NB4 (cell line): ENCODE measurements at regions not wholly inside any gene's neighbourhood (a gene's known extent, or its start where the extent isn't known, plus 50 kb on each side); places are given as distances from the start of the nearest gene placed in this dataset.

ENCODE experiments used
- DNase-seq: peaks from one replicate; pipeline ENCODE4 v3.0.0; 2010; ENCODE audit warnings: low read depth
- H3K4me3 ChIP-seq: one replicate; pipeline ENCODE4 v1.5.1; 2011; ENCODE audit warnings: mild to moderate bottlenecking, low read depth, low read length, moderate library complexity
- CTCF ChIP-seq: IDR thresholded peaks from one replicate; pipeline ENCODE4 v1.5.1; 2012; ENCODE audit warnings: low read depth, low read length
- MYC ChIP-seq: IDR thresholded peaks from 2 replicates; pipeline ENCODE4 v1.6.1; 2011; ENCODE audit warnings: low read depth, low read length
- POLR2A ChIP-seq: IDR thresholded peaks from 2 replicates; pipeline ENCODE4 v1.6.1; 2011; ENCODE audit warnings: mild to moderate bottlenecking; ENCODE audit not compliant: insufficient read length; ENCODE audit errors: extremely low read depth
- TF ChIP-seq, protein P1 (sequence below): IDR thresholded peaks from 2 replicates; pipeline ENCODE4 v1.6.1; 2011; ENCODE audit warnings: low read depth, low read length

DNA sequence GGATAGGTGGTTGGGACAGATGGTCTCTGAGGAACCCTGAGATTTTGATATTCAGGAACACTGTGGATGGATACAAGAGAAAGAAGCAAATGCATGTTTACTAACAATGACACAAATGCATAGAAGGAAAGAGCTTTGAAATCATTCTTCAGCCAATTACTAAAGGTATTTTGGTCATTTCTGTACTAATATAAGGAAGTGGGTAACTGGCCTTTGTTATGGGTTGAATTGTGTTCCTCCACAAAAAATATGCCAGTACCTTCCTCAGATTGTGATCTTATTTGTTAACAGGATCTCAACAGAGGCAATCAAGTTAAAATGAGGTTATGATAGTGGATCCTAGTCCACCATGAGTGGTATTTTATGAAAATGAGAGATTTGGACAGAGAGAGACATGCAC, 68.7 kb upstream of the KCNA3 start:
- TF ChIP-seq CTCF (no peak), POLR2A (no peak), MYC (no peak)
- TF ChIP-seq, protein P1, sequence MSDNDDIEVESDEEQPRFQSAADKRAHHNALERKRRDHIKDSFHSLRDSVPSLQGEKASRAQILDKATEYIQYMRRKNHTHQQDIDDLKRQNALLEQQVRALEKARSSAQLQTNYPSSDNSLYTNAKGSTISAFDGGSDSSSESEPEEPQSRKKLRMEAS: no peak
- H3K4me3 ChIP-seq: no peak overlapping the region
- no peak for DNase-seq

DNA sequence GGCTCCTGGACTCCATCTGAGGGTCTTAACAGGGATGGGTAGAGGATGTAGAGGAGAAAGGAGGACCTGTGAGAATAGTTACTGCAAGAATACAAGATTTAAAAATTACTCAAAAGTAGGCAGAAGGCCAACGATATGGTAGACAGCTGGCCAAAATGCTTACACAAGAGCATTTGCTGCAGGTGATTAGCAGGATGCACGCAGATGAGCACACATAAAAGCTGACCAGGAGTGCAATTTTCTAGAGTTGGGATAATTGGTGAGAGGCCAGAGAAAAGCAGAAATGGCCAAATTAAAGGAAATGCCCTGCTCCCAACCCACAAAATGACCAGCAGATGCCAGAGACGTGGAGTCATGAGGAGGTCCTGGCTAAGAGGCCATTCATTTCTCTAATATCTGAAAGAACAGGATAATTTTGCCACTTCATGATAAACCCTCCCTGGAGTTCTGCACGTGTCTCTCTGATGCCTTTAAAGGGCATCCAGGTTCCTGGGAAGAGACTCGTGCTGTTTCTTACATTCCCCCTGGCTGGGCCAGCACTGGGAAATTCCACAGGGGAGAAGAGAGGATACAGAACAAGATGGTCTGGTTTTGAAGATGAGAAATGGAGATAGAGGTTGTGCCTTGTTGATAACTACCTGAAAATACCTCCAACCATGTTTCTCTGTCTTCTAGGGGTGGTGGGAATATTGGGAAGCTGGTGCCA, 62.3 kb upstream of the KCNA3 start:
- TF ChIP-seq, protein P1: no peak
- TF ChIP-seq MYC: no peak
- TF ChIP-seq CTCF: no peak
- TF ChIP-seq POLR2A: no peak
- H3K4me3 ChIP-seq: no peak overlapping the region
- no peak for DNase-seq

GRCh38 chr1:110734133-110734680, 59.5 kb upstream of the KCNA3 start:
- no peak for DNase-seq
- no peak for TF ChIP-seq MYC
- TF ChIP-seq, protein P1: no peak
- no peak for TF ChIP-seq POLR2A
- TF ChIP-seq CTCF: no peak
- no peak overlapping the region for H3K4me3 ChIP-seq

GRCh38 chr1:110731529-110731928, 56.8 kb upstream of the KCNA3 start:
- no peak overlapping the region for H3K4me3 ChIP-seq
- no peak for TF ChIP-seq CTCF
- no peak for TF ChIP-seq POLR2A
- TF ChIP-seq, protein P1: no peak
- no peak for TF ChIP-seq MYC
- DNase-seq: no peak

DNA sequence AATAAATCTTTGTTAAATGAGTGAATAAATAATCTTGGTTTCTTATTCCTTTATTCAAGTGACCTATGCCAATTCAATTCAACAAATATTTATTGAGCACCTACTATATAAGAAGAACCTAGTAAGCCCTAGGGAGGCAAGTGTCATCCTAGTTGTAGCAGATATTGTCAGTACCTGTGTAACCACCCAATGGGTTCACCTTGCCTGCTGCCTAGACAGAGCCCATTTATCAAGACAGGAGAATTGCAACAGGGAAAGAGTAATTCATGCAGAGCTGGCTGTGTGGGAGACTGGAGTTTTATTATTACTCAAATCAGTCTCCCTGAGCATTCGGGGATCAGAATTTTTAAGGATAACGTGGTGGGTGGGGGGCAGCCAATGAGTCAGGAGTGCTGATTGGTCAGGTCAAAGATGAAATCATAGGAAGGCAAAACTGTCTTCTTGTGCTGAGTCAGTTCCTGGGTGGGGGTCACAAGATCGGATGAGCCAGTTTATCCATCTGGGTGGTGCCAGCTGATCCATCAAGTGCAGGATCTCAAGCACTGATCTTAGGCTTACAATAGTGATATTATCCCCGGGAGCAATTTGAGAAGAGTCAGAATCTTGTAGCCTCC, 53.8 kb upstream of the KCNA3 start:
- no peak for DNase-seq
- TF ChIP-seq, protein P1: no peak
- TF ChIP-seq MYC (no peak), CTCF (no peak), POLR2A (no peak)
- H3K4me3 ChIP-seq: no peak overlapping the region
